K562 (cell line): ENCODE measurements at regions not wholly inside any gene's neighbourhood (a gene's known extent, or its start where the extent isn't known, plus 50 kb on each side); places are given as distances from the start of the nearest gene placed in this dataset.

ENCODE experiments used
- CCAR2 ChIP-seq: fragments of 200-400 bp; formaldehyde crosslinking; IDR thresholded peaks from 2 replicates; pipeline ENCODE4 v1.6.1; 2017; ENCODE audit warnings: mild to moderate bottlenecking, low read depth, low read length
- ETV6 ChIP-seq, 3 experiments: fragments of 150-350 bp in 1 of 3; sonication (generic) in 1 of 3; formaldehyde crosslinking in 1 of 3; IDR thresholded peaks; 2 replicates each; pipeline versions ENCODE4 v1.6.1 to v1.8.0; 2014 to 2022; ENCODE audit warnings: borderline replicate concordance in 2 of 3, low read depth in 2 of 3, antibody characterized with exemption in 1 of 3, low read length in 1 of 3, mild to moderate bottlenecking in 1 of 3, missing genetic modification reagents in 1 of 3
- GTF2F1 ChIP-seq: IDR thresholded peaks from 2 replicates; pipeline ENCODE4 v1.6.1; 2011; ENCODE audit warnings: low read depth, low read length, improper control_type of control experiment
- JUNB ChIP-seq: fragments of 450-650 bp; formaldehyde crosslinking; conservative IDR thresholded peaks from 2 replicates; pipeline ENCODE4 v1.4.0; 2020; ENCODE audit warnings: mild to moderate bottlenecking
- MBD2 ChIP-seq: sonication (generic); IDR thresholded peaks from 2 replicates; pipeline ENCODE4 v1.6.1; 2016; ENCODE audit warnings: low read depth, borderline replicate concordance
- MYC ChIP-seq, 2 experiments: fragments of 250-450 bp in 1 of 2; sonication (Bioruptor Pico) in 1 of 2; IDR thresholded peaks; 2 replicates each; pipeline versions ENCODE4 v1.5.1 to v1.6.1; 2012 to 2021; ENCODE audit warnings: low read depth in 2 of 2, borderline replicate concordance in 1 of 2, improper control_type of control experiment in 1 of 2, low read length in 1 of 2, mild to moderate bottlenecking in 1 of 2, moderate library complexity in 1 of 2
- MYNN ChIP-seq, 2 experiments: sonication (generic); formaldehyde crosslinking in 1 of 2; IDR thresholded peaks; 2 replicates each; pipeline versions ENCODE4 v1.5.0 to v1.6.1; 2016 to 2020; ENCODE audit warnings: antibody characterized with exemption in 1 of 2, missing genetic modification reagents in 1 of 2
- NEUROD1 ChIP-seq: fragments of 150-350 bp; IDR thresholded peaks from 2 replicates; pipeline ENCODE4 v1.6.1; 2014; ENCODE audit warnings: borderline replicate concordance, low read length, low read depth; ENCODE audit not compliant: partially characterized antibody
- NFE2 ChIP-seq: IDR thresholded peaks from 2 replicates; pipeline ENCODE4 v1.6.1; 2014; ENCODE audit warnings: antibody characterized with exemption, low read depth
- PCBP1 ChIP-seq: fragments of 200-400 bp; formaldehyde crosslinking; IDR thresholded peaks from 2 replicates; pipeline ENCODE4 v1.6.1; 2018; ENCODE audit warnings: mild to moderate bottlenecking, low read depth, low read length; ENCODE audit not compliant: poor library complexity, severe bottlenecking
- RBM17 ChIP-seq: fragments of 200-400 bp; formaldehyde crosslinking; IDR thresholded peaks from 2 replicates; pipeline ENCODE4 v1.6.1; 2017; ENCODE audit warnings: low read depth, mild to moderate bottlenecking, low read length, borderline replicate concordance
- REST ChIP-seq, 2 experiments: fragments of 450-650 bp; formaldehyde crosslinking in 1 of 2; IDR thresholded peaks; 2 replicates each; pipeline versions ENCODE4 v1.4.0 to v1.6.1; 2014 to 2020; ENCODE audit warnings: mild to moderate bottlenecking in 2 of 2, borderline replicate concordance in 1 of 2, low read depth in 1 of 2
- TEAD4 ChIP-seq, 2 experiments: sonication (generic) in 1 of 2; formaldehyde crosslinking in 1 of 2; IDR thresholded peaks; 2 replicates each; pipeline versions ENCODE4 v1.6.1 to v1.8.0; 2012 to 2022; ENCODE audit warnings: borderline replicate concordance in 1 of 2, inconsistent platforms in 1 of 2, low read length in 1 of 2, mild to moderate bottlenecking in 1 of 2, missing genetic modification reagents in 1 of 2
- ZFP36 ChIP-seq: fragments of 150-350 bp; IDR thresholded peaks from 2 replicates; pipeline ENCODE4 v1.6.1; 2018; ENCODE audit warnings: low read length, low read depth; ENCODE audit not compliant: partially characterized antibody
- ZKSCAN1 ChIP-seq: fragments of 150-350 bp; IDR thresholded peaks from 2 replicates; pipeline ENCODE4 v1.6.1; 2016; ENCODE audit warnings: low read depth, low read length
- ZNF436 ChIP-seq: fragments of 250-450, 450-650 bp; sonication (Bioruptor Pico); formaldehyde crosslinking; IDR thresholded peaks from 2 replicates; pipeline ENCODE4 v1.7.0; 2020; ENCODE audit warnings: mild to moderate bottlenecking
- ZNF696 ChIP-seq: fragments of 250-450 bp; sonication (Bioruptor Pico); conservative IDR thresholded peaks from 2 replicates; pipeline ENCODE4 v1.4.0; 2020; ENCODE audit warnings: mild to moderate bottlenecking, moderate library complexity
- TF ChIP-seq, protein P1 (sequence below): fragments of 250-450 bp; sonication (Bioruptor Pico); IDR thresholded peaks from 2 replicates; pipeline ENCODE4 v1.6.1; 2021; ENCODE audit warnings: mild to moderate bottlenecking

DNA sequence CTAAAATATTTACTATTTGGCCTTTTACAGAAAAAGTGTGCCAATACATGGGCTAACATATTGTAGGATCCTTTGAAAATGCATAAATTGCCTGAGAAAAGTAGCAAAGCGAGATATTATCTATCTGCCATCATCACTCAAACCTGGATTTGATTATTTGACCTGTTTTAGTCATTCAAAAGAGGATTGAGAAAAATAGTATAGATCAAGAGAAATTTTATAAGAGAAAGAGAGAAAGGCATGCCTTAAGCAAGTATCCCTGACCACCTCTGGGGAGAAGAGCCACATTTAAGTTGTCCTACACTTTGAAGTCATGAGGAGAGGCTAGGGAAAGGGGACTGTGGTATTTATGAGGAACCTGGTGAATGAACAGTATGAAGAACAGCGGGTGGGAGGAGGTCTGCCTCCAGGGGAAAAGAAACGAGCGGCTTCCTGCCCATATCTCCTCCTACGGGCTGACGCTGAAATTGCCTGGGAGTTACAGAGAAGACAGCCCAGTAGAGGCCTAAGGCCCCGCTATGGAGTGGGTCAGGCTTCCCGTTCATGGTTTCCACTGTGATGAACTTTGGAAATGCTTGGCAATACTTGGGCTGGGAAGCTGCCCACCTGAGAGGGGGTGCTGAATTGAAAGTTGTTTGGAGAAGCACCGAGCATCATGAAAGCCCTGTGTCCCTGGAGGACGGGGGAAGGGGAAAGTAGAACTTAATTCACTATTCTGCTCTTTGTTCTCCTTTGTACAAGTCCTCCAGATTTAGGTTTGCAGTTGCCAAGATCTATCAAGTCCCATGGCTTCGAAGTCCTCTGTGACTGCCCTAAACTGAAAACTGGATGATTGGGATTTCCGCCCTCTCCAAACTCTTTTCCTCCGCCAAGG lies 106.9 kb upstream of the ACSL4 start (continued):
- peak; percentile 24; the same call in 1 of the 2 replicates for TF ChIP-seq REST (IDR thresholded peaks at IDR 0.05; ENCODE audit: borderline replicate concordance)
- no peak for TF ChIP-seq REST (CRISPR knock-in tag; IDR thresholded peaks at IDR 0.05; ENCODE audit: low read depth)
- TF ChIP-seq NEUROD1 = no peak
- TF ChIP-seq ZKSCAN1 = no peak
- TF ChIP-seq MBD2 = no peak
- TF ChIP-seq ZNF436 = no peak
- TF ChIP-seq ZFP36 = no peak
- no peak for TF ChIP-seq MYC (IDR thresholded peaks at IDR 0.05; ENCODE audit: low read depth, low read length)
- TF ChIP-seq MYC (CRISPR knock-in tag; IDR thresholded peaks at IDR 0.05; ENCODE audit: borderline replicate concordance, low read depth) = no peak
- TF ChIP-seq TEAD4 (IDR thresholded peaks at IDR 0.05; ENCODE audit: low read length) = no peak
- TF ChIP-seq TEAD4 (CRISPR knock-in tag; IDR thresholded peaks at IDR 0.05; ENCODE audit: borderline replicate concordance) = no peak
- TF ChIP-seq MYNN (IDR thresholded peaks at IDR 0.05) = no peak
- TF ChIP-seq MYNN (CRISPR knock-in tag; IDR thresholded peaks at IDR 0.05) = no peak
- no peak for TF ChIP-seq RBM17
- no peak for TF ChIP-seq PCBP1
- no peak for TF ChIP-seq JUNB (CRISPR knock-in tag)
- TF ChIP-seq, protein P1, sequence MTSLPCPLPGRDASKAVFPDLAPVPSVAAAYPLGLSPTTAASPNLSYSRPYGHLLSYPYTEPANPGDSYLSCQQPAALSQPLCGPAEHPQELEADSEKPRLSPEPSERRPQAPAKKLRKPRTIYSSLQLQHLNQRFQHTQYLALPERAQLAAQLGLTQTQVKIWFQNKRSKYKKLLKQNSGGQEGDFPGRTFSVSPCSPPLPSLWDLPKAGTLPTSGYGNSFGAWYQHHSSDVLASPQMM (CRISPR knock-in tag) = no peak
- no peak for TF ChIP-seq NFE2
- TF ChIP-seq GTF2F1 = no peak
- no peak for TF ChIP-seq CCAR2
- TF ChIP-seq ZNF696 (CRISPR knock-in tag) = no peak
- TF ChIP-seq ETV6 (IDR thresholded peaks at IDR 0.05; ENCODE audit: borderline replicate concordance in 1 of 2, low read depth in 2 of 2, low read length in 1 of 2) = no peak
- TF ChIP-seq ETV6 (CRISPR knock-in tag; IDR thresholded peaks at IDR 0.05; ENCODE audit: borderline replicate concordance) = no peak
